Esophagus muscularis mucosa (tissue), 4 donors: ENCODE measurements at regions not wholly inside any gene's neighbourhood (a gene's known extent, or its start where the extent isn't known, plus 50 kb on each side); places are given as distances from the start of the nearest gene placed in this dataset.

Source experiments
- EP300 ChIP-seq: sonication (generic); formaldehyde crosslinking; IDR thresholded peaks from one replicate; pipeline ENCODE4 v1.6.1; 2017; ENCODE audit warnings: antibody characterized with exemption
- POLR2A ChIP-seq: fragments of 450-650 bp; IDR thresholded peaks from one replicate; pipeline ENCODE4 v1.6.1; 2017; ENCODE audit warnings: antibody characterized with exemption, moderate library complexity, mild to moderate bottlenecking, low read depth
- POLR2AphosphoS5 ChIP-seq, 2 donors: sonication (generic); formaldehyde crosslinking; IDR thresholded peaks; one replicate each; pipeline ENCODE4 v1.6.1; 2017; ENCODE audit warnings: antibody characterized with exemption in 2 of 2
- TF ChIP-seq, protein P1 (sequence below), 3 experiments: fragments of 200-600 bp in 2 of 3; fragments of 450-650 bp in 1 of 3; sonication (generic) in 2 of 3; IDR thresholded peaks; one replicate each; pipeline ENCODE4 v1.5.1; 2017 to 2019; ENCODE audit warnings: antibody characterized with exemption in 3 of 3, mild to moderate bottlenecking in 2 of 3, moderate library complexity in 1 of 3

DNA sequence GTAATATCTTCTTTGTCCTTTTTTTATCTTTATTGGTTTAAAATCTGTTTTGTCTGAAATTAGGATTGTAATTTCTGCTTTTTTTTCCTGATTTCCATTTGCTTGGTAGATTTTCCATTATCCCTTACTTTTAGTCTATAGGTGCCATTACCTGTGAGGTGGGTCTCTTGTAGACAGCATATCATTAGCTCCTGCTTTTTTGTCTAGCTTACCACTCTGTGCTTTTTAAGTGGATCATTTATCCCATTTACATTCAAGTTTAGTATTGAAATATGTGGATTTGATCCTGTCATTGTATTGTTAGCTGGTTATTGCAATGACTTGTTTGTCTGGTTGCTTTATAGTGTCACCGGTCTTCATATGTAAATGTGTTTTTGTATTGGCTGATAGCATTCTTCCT is 958.6 kb upstream of the SLIT2 start:
- TF ChIP-seq, protein P1, sequence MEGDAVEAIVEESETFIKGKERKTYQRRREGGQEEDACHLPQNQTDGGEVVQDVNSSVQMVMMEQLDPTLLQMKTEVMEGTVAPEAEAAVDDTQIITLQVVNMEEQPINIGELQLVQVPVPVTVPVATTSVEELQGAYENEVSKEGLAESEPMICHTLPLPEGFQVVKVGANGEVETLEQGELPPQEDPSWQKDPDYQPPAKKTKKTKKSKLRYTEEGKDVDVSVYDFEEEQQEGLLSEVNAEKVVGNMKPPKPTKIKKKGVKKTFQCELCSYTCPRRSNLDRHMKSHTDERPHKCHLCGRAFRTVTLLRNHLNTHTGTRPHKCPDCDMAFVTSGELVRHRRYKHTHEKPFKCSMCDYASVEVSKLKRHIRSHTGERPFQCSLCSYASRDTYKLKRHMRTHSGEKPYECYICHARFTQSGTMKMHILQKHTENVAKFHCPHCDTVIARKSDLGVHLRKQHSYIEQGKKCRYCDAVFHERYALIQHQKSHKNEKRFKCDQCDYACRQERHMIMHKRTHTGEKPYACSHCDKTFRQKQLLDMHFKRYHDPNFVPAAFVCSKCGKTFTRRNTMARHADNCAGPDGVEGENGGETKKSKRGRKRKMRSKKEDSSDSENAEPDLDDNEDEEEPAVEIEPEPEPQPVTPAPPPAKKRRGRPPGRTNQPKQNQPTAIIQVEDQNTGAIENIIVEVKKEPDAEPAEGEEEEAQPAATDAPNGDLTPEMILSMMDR (IDR thresholded peaks at IDR 0.05), result no peak
- no peak for TF ChIP-seq POLR2AphosphoS5 (IDR thresholded peaks at IDR 0.05)
- no peak for TF ChIP-seq POLR2A
- no peak for TF ChIP-seq EP300
